Left ventricle myocardium inferior (tissue), 1 donor: ENCODE measurements at regions not wholly inside any gene's neighbourhood (a gene's known extent, or its start where the extent isn't known, plus 50 kb on each side); places are given as distances from the start of the nearest gene placed in this dataset.
A peak's percentile ranks its signal among the peaks of the same experiment; 100 is the strongest.

ENCODE experiments used
- DNase-seq: peaks from one replicate; pipeline ENCODE4 v3.0.0-alpha.2; 2020
- H3K27ac ChIP-seq: fragments of 200-600 bp; replicated peaks from 2 replicates; pipeline ENCODE4 v1.8.0; 2021
- H3K27me3 ChIP-seq: fragments of 200-600 bp; 2 replicates; pipeline ENCODE4 v1.8.0; 2021; ENCODE audit warnings: low read depth
- H3K36me3 ChIP-seq: fragments of 200-600 bp; 2 replicates; pipeline ENCODE4 v1.8.0; 2021
- H3K4me1 ChIP-seq: fragments of 200-600 bp; 2 replicates; pipeline ENCODE4 v1.8.0; 2021
- H3K4me3 ChIP-seq: fragments of 200-600 bp; 2 replicates; pipeline ENCODE4 v1.8.0; 2021; ENCODE audit warnings: mild to moderate bottlenecking, moderate library complexity
- H3K9me3 ChIP-seq: fragments of 200-600 bp; replicated peaks from 2 replicates; pipeline ENCODE4 v1.8.0; 2021
- CTCF ChIP-seq: fragments of 200-600 bp; IDR thresholded peaks from 2 replicates; pipeline ENCODE4 v1.8.0; 2021; ENCODE audit warnings: antibody characterized with exemption, mild to moderate bottlenecking, borderline replicate concordance
- intact Hi-C: fragments of 100-400 bp; cut with micrococcal nuclease; formaldehyde crosslinking; loops from one replicate; pipeline ENCODE4 v1.11.0; 2022
- donor health status: DM: no; HTN: yes; CAD: no; lungs with severe emphysema.

GRCh38 chr12:5201554-5202218, 158.0 kb downstream of the KCNA5 start:
- H3K36me3 ChIP-seq: no peaks in the 10 kb centered on the region
- DNase-seq: peak; percentile 44
- no peak for TF ChIP-seq CTCF
- intact Hi-C loops: loop anchor here (10.0 kb wide), 1 partner anchor 223 kb away; no protein-coding TSS in a partner anchor
- peaks cover 39% of the 10 kb centered on the region for H3K27me3 ChIP-seq
- H3K9me3 ChIP-seq: no peaks in the 10 kb centered on the region
- no peak overlapping the region for H3K4me3 ChIP-seq
- H3K27ac ChIP-seq: peak overlapping the region; percentile 21
- peaks cover 6% of the 10 kb centered on the region for H3K4me1 ChIP-seq

GRCh38 chr12:5203274-5203673, 159.6 kb downstream of the KCNA5 start:
- Histone ChIP-seq H3K27me3 (peaks cover 26% of the 10 kb centered on the region), H3K4me3 (no peak overlapping the region), H3K27ac (no peak overlapping the region), H3K4me1 (peaks cover 6% of the 10 kb centered on the region), H3K36me3 (no peaks in the 10 kb centered on the region), H3K9me3 (no peaks in the 10 kb centered on the region)
- DNase-seq: no peak
- TF ChIP-seq CTCF: no peak
- intact Hi-C loops: loop anchor here (10.0 kb wide), 1 partner anchor 222 kb away; no protein-coding TSS in a partner anchor

GRCh38 chr12:5203720-5204119, 160.0 kb downstream of the KCNA5 start:
- no peak overlapping the region for H3K27ac ChIP-seq
- no peaks in the 10 kb centered on the region for H3K9me3 ChIP-seq
- no peak for DNase-seq
- H3K36me3 ChIP-seq: no peaks in the 10 kb centered on the region
- H3K4me1 ChIP-seq: peaks cover 6% of the 10 kb centered on the region
- no peak overlapping the region for H3K4me3 ChIP-seq
- intact Hi-C loops: loop anchor here (10.0 kb wide), 1 partner anchor 221 kb away; no protein-coding TSS in a partner anchor
- no peak for TF ChIP-seq CTCF
- H3K27me3 ChIP-seq: peaks cover 22% of the 10 kb centered on the region

- Histone ChIP-seq H3K27ac (no peak overlapping the region), H3K27me3 (peaks cover 16% of the 10 kb centered on the region), H3K9me3 (no peaks in the 10 kb centered on the region), H3K36me3 (no peaks in the 10 kb centered on the region), H3K4me3 (no peak overlapping the region), H3K4me1 (peaks cover 6% of the 10 kb centered on the region)
- intact Hi-C loops: loop anchor here (10.0 kb wide), 1 partner anchor 221 kb away; no protein-coding TSS in a partner anchor
- no peak for DNase-seq
- no peak for TF ChIP-seq CTCF
These were observed 160.6 kb downstream of the KCNA5 start for GRCh38 chr12:5204271-5204670.

GRCh38 chr12:5204831-5205230, 161.2 kb downstream of the KCNA5 start:
- H3K4me3 ChIP-seq: no peak overlapping the region
- no peak overlapping the region for H3K27ac ChIP-seq
- H3K36me3 ChIP-seq: no peaks in the 10 kb centered on the region
- intact Hi-C loops: loop anchor here (10.0 kb wide), 1 partner anchor 220 kb away; no protein-coding TSS in a partner anchor
- H3K4me1 ChIP-seq: peaks cover 6% of the 10 kb centered on the region
- no peak for DNase-seq
- TF ChIP-seq CTCF: no peak
- peaks cover 11% of the 10 kb centered on the region for H3K27me3 ChIP-seq
- H3K9me3 ChIP-seq: no peaks in the 10 kb centered on the region
